ENCODE measurements at regions not wholly inside any gene's neighbourhood (a gene's known extent, or its start where the extent isn't known, plus 50 kb on each side); places are given as distances from the start of the nearest gene placed in this dataset.
"Not testable (repeated sequence)": the region's sequence is repeated elsewhere in the genome, so short reads cannot be mapped to it uniquely, and the experiment has no call there.

DNA sequence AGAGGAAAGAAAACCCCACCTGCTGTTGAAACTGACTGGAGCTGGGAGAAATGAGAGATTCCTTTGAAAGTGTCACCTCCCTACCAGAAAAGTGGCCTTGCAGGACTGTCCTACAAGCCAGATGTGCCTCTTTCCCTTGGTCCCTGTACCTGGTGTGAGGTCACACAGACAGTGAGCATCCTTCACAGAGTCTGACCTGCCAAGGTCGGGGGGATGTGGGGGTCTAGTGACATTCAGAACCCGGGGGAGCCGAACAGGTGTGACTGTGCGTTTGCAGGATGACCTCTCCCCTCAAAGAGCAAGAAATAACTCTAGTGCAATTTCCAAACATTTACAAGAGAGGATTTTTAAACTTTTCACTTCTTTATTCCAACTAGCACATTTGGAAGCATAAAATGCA is 93.4 kb upstream of the ZNF479 start:
- 64 to 71% methylated on average over 4 of the region's 4 CpGs for WGBS, 2 donors
- ATAC-seq: no peak
- Histone ChIP-seq H3K27ac (no peak overlapping the region), H3K36me3 (no peaks in the 10 kb centered on the region), H3K4me3 (no peak overlapping the region), H3K27me3 (no peaks in the 10 kb centered on the region), H3K9me3 (peaks cover 0 to 85% (median 0%) of the 10 kb centered on the region in 11 donors), H3K4me1 (no peaks in the 10 kb centered on the region)
- TF ChIP-seq, protein P1, sequence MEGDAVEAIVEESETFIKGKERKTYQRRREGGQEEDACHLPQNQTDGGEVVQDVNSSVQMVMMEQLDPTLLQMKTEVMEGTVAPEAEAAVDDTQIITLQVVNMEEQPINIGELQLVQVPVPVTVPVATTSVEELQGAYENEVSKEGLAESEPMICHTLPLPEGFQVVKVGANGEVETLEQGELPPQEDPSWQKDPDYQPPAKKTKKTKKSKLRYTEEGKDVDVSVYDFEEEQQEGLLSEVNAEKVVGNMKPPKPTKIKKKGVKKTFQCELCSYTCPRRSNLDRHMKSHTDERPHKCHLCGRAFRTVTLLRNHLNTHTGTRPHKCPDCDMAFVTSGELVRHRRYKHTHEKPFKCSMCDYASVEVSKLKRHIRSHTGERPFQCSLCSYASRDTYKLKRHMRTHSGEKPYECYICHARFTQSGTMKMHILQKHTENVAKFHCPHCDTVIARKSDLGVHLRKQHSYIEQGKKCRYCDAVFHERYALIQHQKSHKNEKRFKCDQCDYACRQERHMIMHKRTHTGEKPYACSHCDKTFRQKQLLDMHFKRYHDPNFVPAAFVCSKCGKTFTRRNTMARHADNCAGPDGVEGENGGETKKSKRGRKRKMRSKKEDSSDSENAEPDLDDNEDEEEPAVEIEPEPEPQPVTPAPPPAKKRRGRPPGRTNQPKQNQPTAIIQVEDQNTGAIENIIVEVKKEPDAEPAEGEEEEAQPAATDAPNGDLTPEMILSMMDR (IDR thresholded peaks at IDR 0.05): no peak
- intact Hi-C loops (cut with DNase I): no loop called here
- DNase-seq: no peak

DNA sequence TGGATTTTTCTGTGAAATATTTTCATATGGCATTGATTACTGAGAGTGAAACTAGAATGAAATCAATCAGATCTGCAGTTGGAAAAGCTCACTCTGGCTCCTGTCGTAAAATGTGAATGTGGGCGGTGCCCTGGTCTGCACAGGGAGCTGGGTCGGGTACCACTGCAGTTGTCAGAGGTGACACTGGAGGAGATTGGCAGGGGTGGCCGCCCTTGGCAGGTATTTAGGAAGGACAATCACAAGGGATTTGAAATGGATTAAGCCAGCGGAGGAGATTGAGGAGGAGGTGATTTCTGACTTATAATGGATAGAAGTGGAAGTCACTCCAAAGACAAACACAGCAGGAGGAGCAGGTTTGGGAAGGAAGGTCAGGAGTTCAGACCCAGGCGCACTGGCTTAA is 109.0 kb upstream of the ZNF479 start:
- H3K4me1 ChIP-seq; H3K36me3 ChIP-seq; H3K27me3 ChIP-seq; H3K27ac ChIP-seq; intact Hi-C loops (cut with DNase I); H3K4me3 ChIP-seq; ATAC-seq; DNase-seq: not testable (repeated sequence)
- peaks cover 0 to 98% (median 3%) of the 10 kb centered on the region in 11 donors for H3K9me3 ChIP-seq
- WGBS, 2 donors: 74 to 80% methylated on average over 6 of the region's 6 CpGs

DNA sequence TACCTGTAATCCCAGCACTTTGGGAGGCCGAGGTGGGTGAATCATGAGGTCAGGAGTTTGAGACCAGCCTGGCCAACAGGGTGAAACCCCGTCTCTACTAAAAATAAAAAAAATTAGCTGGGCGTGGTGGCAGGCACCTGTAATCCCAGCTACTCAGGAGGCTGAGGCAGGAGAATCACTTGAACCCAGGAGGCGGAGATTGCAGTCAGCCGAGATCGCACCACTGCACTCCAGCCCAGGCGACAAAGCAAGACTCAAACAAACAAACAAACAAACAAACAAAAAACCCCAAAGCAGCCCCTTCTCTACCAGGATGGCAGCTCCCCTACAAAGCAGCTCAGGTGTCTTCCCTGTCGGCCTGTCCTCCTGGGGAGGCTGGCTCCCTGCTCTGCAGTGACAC is 111.3 kb upstream of the ZNF479 start:
- H3K27ac ChIP-seq; H3K27me3 ChIP-seq; ATAC-seq; H3K4me3 ChIP-seq; H3K36me3 ChIP-seq; H3K4me1 ChIP-seq; DNase-seq; intact Hi-C loops (cut with DNase I): not testable (repeated sequence)
- WGBS, 2 donors: 74 to 83% methylated on average over 8 of the region's 8 CpGs
- H3K9me3 ChIP-seq: peaks cover 0 to 97% (median 3%) of the 10 kb centered on the region in 11 donors

DNA sequence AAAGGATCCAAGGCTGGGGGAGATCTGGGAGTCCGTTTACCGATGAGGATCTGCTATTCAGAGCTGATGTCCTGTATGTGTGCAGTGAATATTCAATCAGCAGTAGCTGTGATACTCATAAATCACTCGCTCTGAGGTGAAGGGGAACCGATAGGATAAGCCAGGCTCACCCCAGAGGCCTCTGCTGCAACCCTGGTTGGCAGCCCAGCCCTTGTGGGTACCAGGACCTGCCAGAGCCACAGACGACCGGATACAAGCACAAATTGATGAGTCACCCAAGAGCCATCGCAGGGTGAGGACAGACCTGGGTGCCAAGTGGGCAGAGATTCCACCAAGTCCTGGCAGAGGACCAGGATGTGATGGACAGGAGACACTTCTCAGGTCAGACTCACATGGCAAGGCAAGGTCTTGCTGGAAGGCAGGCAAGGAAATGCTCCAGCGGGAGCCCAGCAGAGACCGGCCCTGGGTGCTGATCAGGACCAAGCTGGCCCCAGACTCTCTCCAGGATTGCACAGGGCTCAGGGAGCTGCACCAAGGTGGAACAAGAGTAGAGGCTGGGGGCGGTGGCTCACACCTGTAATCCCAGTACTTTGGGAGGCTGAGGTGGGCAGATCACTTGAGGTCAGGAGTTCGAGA is 112.2 kb upstream of the ZNF479 start:
- H3K27ac ChIP-seq; intact Hi-C loops (cut with DNase I); H3K4me1 ChIP-seq; H3K27me3 ChIP-seq; H3K36me3 ChIP-seq; ATAC-seq; H3K4me3 ChIP-seq; DNase-seq: not testable (repeated sequence)
- peaks cover 0 to 97% (median 3%) of the 10 kb centered on the region in 11 donors for H3K9me3 ChIP-seq
- 69 to 79% methylated on average over 11 of the region's 11 CpGs for WGBS, 2 donors

DNA sequence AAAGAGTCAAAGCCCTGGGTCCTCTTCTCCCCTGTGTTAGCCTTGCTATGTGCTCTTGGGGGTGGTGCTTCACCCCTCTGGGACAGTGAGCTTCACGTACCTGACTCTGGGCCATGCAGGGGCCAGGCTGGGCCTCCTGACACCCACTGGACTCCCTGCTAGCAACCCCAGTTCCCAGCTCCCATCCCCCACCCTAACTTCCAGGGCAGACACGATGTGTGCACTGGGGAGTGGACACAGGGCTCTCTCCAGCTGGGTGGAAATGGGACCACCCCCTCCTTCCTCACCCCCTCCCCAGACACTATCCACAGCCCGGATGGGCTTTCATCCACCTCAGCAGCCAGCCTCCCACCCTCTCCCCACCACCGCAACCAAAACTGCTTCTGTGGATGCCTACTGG is 113.0 kb upstream of the ZNF479 start:
- Histone ChIP-seq H3K27me3 (no peaks in the 10 kb centered on the region), H3K9me3 (peaks cover 0 to 100% (median 3%) of the 10 kb centered on the region in 11 donors), H3K27ac (no peak overlapping the region), H3K36me3 (no peaks in the 10 kb centered on the region), H3K4me3 (no peak overlapping the region), H3K4me1 (no peaks in the 10 kb centered on the region)
- intact Hi-C loops (cut with DNase I): no loop called here
- WGBS, 2 donors: 74 to 76% methylated on average over 4 of the region's 4 CpGs
- DNase-seq: no peak
- TF ChIP-seq, protein P1 (IDR thresholded peaks at IDR 0.05): no peak
- no peak for ATAC-seq

DNA sequence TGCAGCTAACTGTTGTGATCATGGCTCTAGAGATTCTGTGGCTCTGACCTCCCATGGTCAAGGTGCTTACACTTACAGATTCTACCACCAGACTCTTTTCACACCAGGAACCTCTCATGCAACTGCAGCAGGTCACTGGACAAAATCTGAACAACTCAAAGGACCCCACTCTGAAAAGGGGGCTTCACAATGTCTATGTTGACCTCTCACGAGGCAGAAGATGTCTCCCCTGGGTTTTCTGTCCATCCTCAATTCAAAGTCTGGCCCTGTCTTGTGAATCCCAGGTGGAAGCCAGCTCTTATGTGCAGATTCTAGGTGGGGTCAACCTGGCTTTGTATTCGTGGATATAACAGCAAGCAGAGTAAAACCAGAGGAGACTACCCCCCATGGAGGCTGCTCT is 118.6 kb upstream of the ZNF479 start:
- Histone ChIP-seq H3K27ac (no peak overlapping the region), H3K27me3 (no peaks in the 10 kb centered on the region), H3K9me3 (peaks cover 0 to 77% (median 3%) of the 10 kb centered on the region in 11 donors), H3K4me1 (no peaks in the 10 kb centered on the region), H3K4me3 (no peak overlapping the region), H3K36me3 (no peaks in the 10 kb centered on the region)
- intact Hi-C loops (cut with DNase I): no loop called here
- DNase-seq: no peak
- TF ChIP-seq, protein P1 (IDR thresholded peaks at IDR 0.05): no peak
- 13 to 14% methylated on average over 2 of the region's 2 CpGs for WGBS, 2 donors
- no peak for ATAC-seq
